Thyroid gland (tissue), 4 donors: ENCODE measurements at regions not wholly inside any gene's neighbourhood (a gene's known extent, or its start where the extent isn't known, plus 50 kb on each side); places are given as distances from the start of the nearest gene placed in this dataset.
"Not testable (repeated sequence)": the region's sequence is repeated elsewhere in the genome, so short reads cannot be mapped to it uniquely, and the experiment has no call there.

Experiments
- DNase-seq, 2 donors: peaks; one replicate each; pipeline ENCODE4 v3.0.0-alpha.2; 2019
- H3K27ac ChIP-seq, 3 donors: fragments of 200-600 bp; sonication (generic); 1 replicate in 2 of 3; 2 replicates in 1 of 3; pipeline ENCODE4 v1.5.1; 2016 to 2019; ENCODE audit warnings: mild to moderate bottlenecking in 1 of 3, moderate library complexity in 1 of 3
- H3K27me3 ChIP-seq: fragments of 200-600 bp; sonication (generic); one replicate; pipeline ENCODE4 v1.5.1; 2019
- H3K36me3 ChIP-seq, 2 donors: fragments of 200-600 bp; sonication (generic); one replicate each; pipeline ENCODE4 v1.5.1; 2016 to 2019
- H3K4me1 ChIP-seq, 2 donors: fragments of 200-600 bp; sonication (generic); one replicate each; pipeline ENCODE4 v1.5.1; 2017 to 2019
- H3K4me3 ChIP-seq, 3 donors: fragments of 200-600 bp; sonication (generic); replicated peaks in 1 of 3; 1 replicate in 2 of 3; 2 replicates in 1 of 3; pipeline ENCODE4 v1.5.1; 2016; ENCODE audit warnings: mild to moderate bottlenecking in 1 of 3
- H3K9me3 ChIP-seq: fragments of 200-600 bp; sonication (generic); one replicate; pipeline ENCODE4 v1.5.1; 2017
- POLR2A ChIP-seq, 2 donors: fragments of 450-650 bp; IDR thresholded peaks; one replicate each; pipeline ENCODE4 v1.6.1; 2017; ENCODE audit warnings: antibody characterized with exemption in 2 of 2, mild to moderate bottlenecking in 2 of 2, moderate library complexity in 1 of 2
- WGBS, 2 donors: methylation state at CpG; one replicate each; pipeline ENCODE4 v1.1.5; 2017; 5-methylcytosine and 5-hydroxymethylcytosine counted together
- intact Hi-C: fragments of 100-400 bp; cut with DNase I; formaldehyde crosslinking; loops from one replicate; pipeline ENCODE4 v1.15.1; 2023
- TF ChIP-seq, protein P1 (sequence below), 6 experiments: fragments of 200-600 bp in 3 of 6; fragments of 450-650 bp in 3 of 6; sonication (generic) in 3 of 6; IDR thresholded peaks; one replicate each; pipeline ENCODE4 v1.5.1; 2016 to 2019; ENCODE audit warnings: antibody characterized with exemption in 6 of 6, mild to moderate bottlenecking in 2 of 6, inconsistent platforms in 1 of 6, moderate library complexity in 1 of 6

DNA sequence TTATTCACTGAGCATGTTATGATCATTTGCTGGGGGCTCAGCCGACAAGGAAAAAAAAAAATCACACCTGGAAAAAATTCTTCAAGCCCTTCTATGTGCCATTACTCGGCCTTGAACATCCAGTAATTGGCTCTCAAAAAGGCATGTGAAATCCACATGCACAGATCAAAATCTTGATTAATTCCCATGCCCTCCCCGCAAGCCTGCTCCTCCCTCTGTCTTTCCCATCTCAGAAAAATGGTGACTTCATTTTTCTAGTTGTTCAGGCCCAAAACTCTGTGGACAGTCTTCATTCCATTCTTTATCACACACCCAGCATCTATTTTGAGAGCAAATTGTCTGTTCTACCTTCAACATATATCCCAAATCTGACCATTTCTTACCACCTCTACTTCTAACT is 91.2 kb upstream of the FRMD4A start:
- Histone ChIP-seq H3K27me3 (no peaks in the 10 kb centered on the region), H3K4me1 (no peaks in the 10 kb centered on the region), H3K27ac (no peak overlapping the region), H3K4me3 (no peak overlapping the region), H3K36me3 (no peaks in the 10 kb centered on the region), H3K9me3 (no peaks in the 10 kb centered on the region)
- intact Hi-C loops = no loop called here
- TF ChIP-seq POLR2A (IDR thresholded peaks at IDR 0.05) = no peak
- TF ChIP-seq, protein P1, sequence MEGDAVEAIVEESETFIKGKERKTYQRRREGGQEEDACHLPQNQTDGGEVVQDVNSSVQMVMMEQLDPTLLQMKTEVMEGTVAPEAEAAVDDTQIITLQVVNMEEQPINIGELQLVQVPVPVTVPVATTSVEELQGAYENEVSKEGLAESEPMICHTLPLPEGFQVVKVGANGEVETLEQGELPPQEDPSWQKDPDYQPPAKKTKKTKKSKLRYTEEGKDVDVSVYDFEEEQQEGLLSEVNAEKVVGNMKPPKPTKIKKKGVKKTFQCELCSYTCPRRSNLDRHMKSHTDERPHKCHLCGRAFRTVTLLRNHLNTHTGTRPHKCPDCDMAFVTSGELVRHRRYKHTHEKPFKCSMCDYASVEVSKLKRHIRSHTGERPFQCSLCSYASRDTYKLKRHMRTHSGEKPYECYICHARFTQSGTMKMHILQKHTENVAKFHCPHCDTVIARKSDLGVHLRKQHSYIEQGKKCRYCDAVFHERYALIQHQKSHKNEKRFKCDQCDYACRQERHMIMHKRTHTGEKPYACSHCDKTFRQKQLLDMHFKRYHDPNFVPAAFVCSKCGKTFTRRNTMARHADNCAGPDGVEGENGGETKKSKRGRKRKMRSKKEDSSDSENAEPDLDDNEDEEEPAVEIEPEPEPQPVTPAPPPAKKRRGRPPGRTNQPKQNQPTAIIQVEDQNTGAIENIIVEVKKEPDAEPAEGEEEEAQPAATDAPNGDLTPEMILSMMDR (IDR thresholded peaks at IDR 0.05) = no peak
- no peak for DNase-seq
- WGBS, 2 donors = 65 to 83% methylated on average over 3 of the region's 3 CpGs

DNA sequence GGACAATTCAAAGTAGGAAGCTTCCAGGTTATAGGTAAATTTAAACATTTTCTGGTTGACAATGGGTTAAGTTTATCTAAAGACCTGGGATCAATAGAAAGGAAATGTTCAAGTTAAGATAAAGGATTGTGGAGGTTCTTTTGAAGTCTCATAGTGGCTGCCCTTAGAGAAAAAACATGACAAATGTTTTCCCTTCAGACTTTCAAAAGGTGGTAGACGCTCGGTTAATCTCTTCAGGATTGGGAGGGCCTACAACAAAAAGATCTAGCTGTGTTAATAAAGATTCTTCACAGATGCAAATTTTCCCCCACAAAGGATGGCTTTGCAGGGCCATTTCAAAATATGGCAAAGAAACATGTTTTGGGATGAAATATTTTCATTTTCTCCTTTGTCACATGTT is 86.6 kb upstream of the FRMD4A start:
- WGBS, 2 donors = 92 to 97% methylated on average over 2 of the region's 2 CpGs
- H3K36me3 ChIP-seq, H3K27ac ChIP-seq, H3K9me3 ChIP-seq, DNase-seq, H3K4me1 ChIP-seq, H3K4me3 ChIP-seq, H3K27me3 ChIP-seq, intact Hi-C loops: not testable (repeated sequence)

DNA sequence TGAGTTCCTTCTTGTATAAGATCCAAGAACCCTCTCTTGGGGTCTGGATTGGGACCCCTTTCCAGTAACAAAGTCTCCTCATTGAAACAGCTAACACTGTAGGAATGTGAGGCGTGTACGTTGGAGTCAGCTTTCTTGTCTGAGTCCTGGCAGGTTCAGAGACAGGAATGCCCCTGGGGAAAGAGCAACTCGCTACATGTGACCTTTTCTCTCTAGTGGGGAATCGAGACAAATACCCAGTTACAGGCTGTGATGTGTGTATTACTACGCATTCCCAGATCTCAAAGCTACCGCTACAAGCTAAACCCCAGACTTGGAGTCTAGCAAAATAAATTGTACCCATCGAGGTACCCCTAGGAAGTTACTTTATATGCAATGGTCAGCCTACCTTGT is 85.6 kb upstream of the FRMD4A start:
- DNase-seq = no peak
- 83% methylated on average over 7 of the region's 7 CpGs for whole genome bisulfite sequencing, 2 donors
- intact Hi-C loops = no loop called here
- Histone ChIP-seq H3K9me3 (no peaks in the 10 kb centered on the region), H3K27me3 (no peaks in the 10 kb centered on the region), H3K4me3 (no peak overlapping the region), H3K4me1 (no peaks in the 10 kb centered on the region), H3K36me3 (no peaks in the 10 kb centered on the region), H3K27ac (no peak overlapping the region)
- TF ChIP-seq, protein P1 (IDR thresholded peaks at IDR 0.05) = no peak
- TF ChIP-seq POLR2A (IDR thresholded peaks at IDR 0.05) = no peak

DNA sequence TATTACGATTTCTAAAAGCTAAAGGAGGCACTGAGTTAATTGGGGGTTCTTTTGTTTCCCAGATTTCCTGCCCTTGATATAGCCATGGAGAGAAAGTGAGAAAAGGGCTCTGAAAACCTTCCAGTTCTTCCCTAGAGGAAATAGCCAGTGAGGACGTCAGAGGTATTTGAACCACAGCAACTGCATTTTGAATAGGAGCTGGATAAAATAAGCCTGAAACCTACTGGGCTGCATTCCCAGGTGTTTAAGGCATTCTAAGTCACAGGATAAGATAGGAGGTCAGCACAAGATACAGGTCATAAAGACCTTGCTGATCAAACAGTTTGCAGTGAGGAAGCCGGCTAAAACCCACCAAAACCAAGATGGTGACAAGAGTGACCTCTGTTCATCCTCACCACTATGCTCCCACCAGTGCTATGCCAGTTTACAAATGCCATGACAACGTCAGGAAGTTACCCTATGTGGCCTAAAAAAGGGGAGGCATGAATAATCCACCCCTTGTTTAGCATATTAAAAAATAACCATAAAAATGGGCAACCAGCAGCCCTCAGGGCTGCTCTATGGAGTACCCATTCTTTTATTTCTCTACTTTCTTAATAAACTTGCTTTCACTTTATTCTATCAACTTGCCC is 85.1 kb upstream of the FRMD4A start:
- TF ChIP-seq POLR2A (IDR thresholded peaks at IDR 0.05) = no peak
- Histone ChIP-seq H3K36me3 (no peaks in the 10 kb centered on the region), H3K27ac (no peak overlapping the region), H3K4me1 (no peaks in the 10 kb centered on the region), H3K9me3 (no peaks in the 10 kb centered on the region), H3K27me3 (no peaks in the 10 kb centered on the region), H3K4me3 (no peak overlapping the region)
- 74 to 75% methylated on average over 4 of the region's 4 CpGs for WGBS, 2 donors
- DNase-seq = no peak
- intact Hi-C loops = no loop called here

DNA sequence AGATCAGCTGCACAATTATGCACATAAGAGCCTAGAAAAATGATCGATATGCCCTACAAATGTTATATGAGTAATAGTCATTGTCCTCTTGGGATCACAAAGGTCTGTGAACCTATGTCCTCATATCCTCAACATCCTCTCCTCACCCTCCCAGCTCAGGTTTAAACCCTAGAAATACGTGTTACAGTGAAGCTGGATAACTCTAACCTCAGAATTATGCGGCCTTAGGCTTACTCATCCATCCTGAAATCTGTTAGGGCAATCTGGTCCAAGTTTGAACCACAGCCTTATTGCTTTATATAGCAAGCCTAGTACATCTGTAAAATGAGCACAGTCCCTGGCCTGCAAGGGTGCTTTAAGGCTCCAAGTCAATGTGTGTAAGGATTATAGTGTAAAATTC is 84.2 kb upstream of the FRMD4A start:
- Histone ChIP-seq H3K27ac (no peak overlapping the region), H3K36me3 (no peaks in the 10 kb centered on the region), H3K4me1 (no peaks in the 10 kb centered on the region), H3K9me3 (no peaks in the 10 kb centered on the region), H3K27me3 (no peaks in the 10 kb centered on the region), H3K4me3 (no peak overlapping the region)
- TF ChIP-seq, protein P1 (IDR thresholded peaks at IDR 0.05) = no peak
- TF ChIP-seq POLR2A (IDR thresholded peaks at IDR 0.05) = no peak
- no peak for DNase-seq
- intact Hi-C loops = no loop called here
- 82 to 87% methylated on average over 3 of the region's 3 CpGs for WGBS, 2 donors

DNA sequence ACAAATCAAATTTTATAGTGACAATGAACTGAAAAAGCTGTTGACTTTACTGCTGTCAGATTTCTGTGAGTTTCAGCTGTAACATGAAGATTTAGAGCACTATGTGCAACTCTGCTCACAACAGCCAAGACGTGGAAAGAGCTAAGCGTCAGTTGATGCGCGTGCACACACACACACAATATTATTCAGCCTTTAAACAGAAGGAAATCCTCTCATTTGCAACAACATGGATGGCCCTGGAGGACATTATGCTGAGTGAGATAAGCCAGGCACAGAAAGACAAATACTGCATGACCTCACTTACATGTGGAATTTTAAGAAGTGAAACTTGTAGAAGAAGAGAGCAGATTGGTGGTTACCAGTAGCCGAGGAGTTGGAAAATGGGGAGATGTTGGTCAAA is 82.8 kb upstream of the FRMD4A start:
- Histone ChIP-seq H3K9me3 (no peaks in the 10 kb centered on the region), H3K36me3 (no peaks in the 10 kb centered on the region), H3K27ac (no peak overlapping the region), H3K4me3 (no peak overlapping the region), H3K4me1 (no peaks in the 10 kb centered on the region), H3K27me3 (no peaks in the 10 kb centered on the region)
- no peak for TF ChIP-seq POLR2A (IDR thresholded peaks at IDR 0.05)
- TF ChIP-seq, protein P1 (IDR thresholded peaks at IDR 0.05) = no peak
- intact Hi-C loops = no loop called here
- 75 to 80% methylated on average over 5 of the region's 5 CpGs for WGBS, 2 donors
- DNase-seq = no peak
